HepG2 (cell line): ENCODE measurements at regions not wholly inside any gene's neighbourhood (a gene's known extent, or its start where the extent isn't known, plus 50 kb on each side); places are given as distances from the start of the nearest gene placed in this dataset.

Source experiments
- ATAC-seq: fragments of 200-7000 bp; cut with Tn5 transposase; 3 replicates; pipeline ENCODE4 v1.9.1; 2020; ENCODE audit warnings: mild to moderate bottlenecking, moderate library complexity
- BruUV-seq: library from RNA; stranded (reverse); fragments of 400-500 nt; replicated peaks from 2 replicates; lab custom pipeline; 2021; lab: Mats Ljungman, UMichigan
- CTCF ChIA-PET: fragments of 300-600 bp; formaldehyde crosslinking; extraction: SDS; loops from one replicate; lab custom pipeline; 2021; ENCODE audit warnings: low total read pairs, inconsistent platforms, low intra/inter-chr PET ratio; lab: Yijun Ruan, JAX
- POLR2A ChIA-PET: fragments of 350-600 bp; sonication (Branson Sonifier 250); formaldehyde crosslinking; loops from one replicate; lab custom pipeline; 2020; ENCODE audit warnings: antibody characterized with exemption, inconsistent platforms; lab: Yijun Ruan, JAX
- DNase-seq: peaks from one replicate; pipeline ENCODE4 v3.0.0-alpha.2; 2015; ENCODE audit warnings: low spot score
- FAIRE-seq: peaks from 3 replicates; lab custom pipeline; 2011; peaks lifted over from hg19 to GRCh38; lab: Jason Lieb, UNC
- H2AFZ ChIP-seq: one replicate; pipeline ENCODE4 v1.6.1; 2011; ENCODE audit warnings: low read length, inconsistent platforms
- H3K27ac ChIP-seq: fragments of 300-600 bp; 3 replicates; pipeline ENCODE4 v1.8.0; 2011; ENCODE audit warnings: mixed run types, mild to moderate bottlenecking, mixed read lengths, low read length, inconsistent platforms; ENCODE audit not compliant: insufficient read depth; ENCODE audit errors: extremely low read length
- H3K27me3 ChIP-seq, 2 experiments: fragments of 200-600 bp in 1 of 2; 2 replicates in 1 of 2; 3 replicates in 1 of 2; pipeline versions ENCODE4 v1.6.0 to v1.8.0; 2011; ENCODE audit warnings: low read length in 2 of 2, mild to moderate bottlenecking in 2 of 2, moderate library complexity in 2 of 2, inconsistent platforms in 1 of 2; ENCODE audit not compliant: insufficient read depth in 2 of 2, control insufficient read depth in 1 of 2
- H3K36me3 ChIP-seq, 2 experiments: fragments of 200-600 bp in 1 of 2; replicated peaks in 1 of 2; 2 replicates in 1 of 2; 3 replicates in 1 of 2; pipeline versions ENCODE4 v1.5.1 to v1.8.0; 2011; ENCODE audit warnings: low read length in 2 of 2, inconsistent platforms in 1 of 2; ENCODE audit not compliant: insufficient read depth in 2 of 2, control insufficient read depth in 1 of 2
- H3K4me1 ChIP-seq: 2 replicates; pipeline ENCODE4 v1.5.1; 2012; ENCODE audit warnings: low read length, inconsistent platforms; ENCODE audit not compliant: insufficient read depth
- H3K4me2 ChIP-seq: 2 replicates; pipeline ENCODE4 v1.6.0; 2011; ENCODE audit warnings: low read depth, low read length, inconsistent platforms
- H3K4me3 ChIP-seq, 3 experiments: fragments of 200-600 bp in 1 of 3; sonication (generic), shearing (Covaris generic) in 1 of 3; replicated peaks in 1 of 3; 2 replicates each; pipeline ENCODE4 v1.5.1; 2011 to 2016; ENCODE audit warnings: low read length in 3 of 3, inconsistent platforms in 2 of 3, low read depth in 2 of 3, mild to moderate bottlenecking in 2 of 3, control low read depth in 1 of 3, mixed read lengths in 1 of 3; ENCODE audit not compliant: insufficient read depth in 1 of 3
- H3K79me2 ChIP-seq: one replicate; pipeline ENCODE4 v1.6.1; 2011; ENCODE audit warnings: low read length, inconsistent platforms; ENCODE audit not compliant: insufficient read depth
- H3K9ac ChIP-seq: 2 replicates; pipeline ENCODE4 v1.6.0; 2011; ENCODE audit warnings: mild to moderate bottlenecking, low read depth, low read length, inconsistent platforms; ENCODE audit not compliant: insufficient read depth
- H3K9me3 ChIP-seq: 2 replicates; pipeline ENCODE4 v1.5.1; 2012; ENCODE audit warnings: mild to moderate bottlenecking, low read length
- H4K20me1 ChIP-seq: 2 replicates; pipeline ENCODE4 v1.6.0; 2011; ENCODE audit warnings: inconsistent platforms, mild to moderate bottlenecking, low read length, moderate library complexity; ENCODE audit not compliant: insufficient read depth
- ARID5B ChIP-seq: IDR thresholded peaks from 2 replicates; pipeline ENCODE4 v1.4.0; 2020; ENCODE audit warnings: mild to moderate bottlenecking, missing genetic modification reagents
- KDM6A ChIP-seq: IDR thresholded peaks from 2 replicates; pipeline ENCODE4 v1.6.1; 2016; ENCODE audit warnings: low read depth
- MBNL3 ChIP-seq: fragments of 250-450 bp; sonication (Bioruptor Pico); conservative IDR thresholded peaks from 2 replicates; pipeline ENCODE4 v1.8.0; 2022; ENCODE audit warnings: mild to moderate bottlenecking, inconsistent platforms
- SMAD3 ChIP-seq: sonication (generic); formaldehyde crosslinking; IDR thresholded peaks from 2 replicates; pipeline ENCODE4 v1.4.0; 2020; ENCODE audit warnings: missing genetic modification reagents
- SNAPC5 ChIP-seq: sonication (generic); formaldehyde crosslinking; IDR thresholded peaks from 2 replicates; pipeline ENCODE4 v1.8.1; 2023; ENCODE audit warnings: mild to moderate bottlenecking, missing genetic modification reagents, borderline replicate concordance
- STAG1 ChIP-seq: sonication (generic); formaldehyde crosslinking; IDR thresholded peaks from 2 replicates; pipeline ENCODE4 v1.4.0; 2020; ENCODE audit warnings: missing genetic modification reagents
- TFE3 ChIP-seq: IDR thresholded peaks from 2 replicates; pipeline ENCODE4 v1.6.1; 2016
- USF2 ChIP-seq, 2 experiments: sonication (generic) in 1 of 2; formaldehyde crosslinking in 1 of 2; IDR thresholded peaks; 2 replicates each; pipeline versions ENCODE4 v1.5.1 to v1.6.1; 2011 to 2020; ENCODE audit warnings: borderline replicate concordance in 1 of 2, low read depth in 1 of 2, low read length in 1 of 2, mild to moderate bottlenecking in 1 of 2, missing genetic modification reagents in 1 of 2, moderate library complexity in 1 of 2
- ZNF234 ChIP-seq: sonication (generic); formaldehyde crosslinking; conservative IDR thresholded peaks from 2 replicates; pipeline ENCODE4 v1.5.1; 2020; ENCODE audit warnings: mild to moderate bottlenecking, missing genetic modification reagents
- ZNF552 ChIP-seq: sonication (generic); formaldehyde crosslinking; IDR thresholded peaks from 2 replicates; pipeline ENCODE4 v1.9.0; 2022; ENCODE audit warnings: missing genetic modification reagents, mild to moderate bottlenecking, borderline replicate concordance
- ZNF776 ChIP-seq: sonication (generic); formaldehyde crosslinking; IDR thresholded peaks from 2 replicates; pipeline ENCODE4 v1.4.0; 2020; ENCODE audit warnings: mild to moderate bottlenecking, missing genetic modification reagents
- WGBS: methylation state at CpG from one replicate; pipeline ENCODE4 v1.1.6; 2017; ENCODE audit warnings: low lambda C conversion rate; 5-methylcytosine and 5-hydroxymethylcytosine counted together
- in situ Hi-C: cut with HindIII; loops from 2 replicates; pipeline ENCODE4 v1.10.0; 2017; ENCODE audit warnings: low pct_unique_long_range_greater_than_20kb; ENCODE audit not compliant: extremely low pct_ligation_motif_present
- intact Hi-C: fragments of 100-400 bp; cut with micrococcal nuclease; formaldehyde crosslinking; loops from one replicate; pipeline ENCODE4 v1.10.0; 2022; ENCODE audit not compliant: unreplicated experiment

GRCh38 chr12:93136253-93137055 lies 207.4 kb upstream of the EEA1 start:
- H3K4me1 ChIP-seq, result peaks cover 96% of the 10 kb centered on the region
- H3K27ac ChIP-seq, result peak overlapping the region; percentile 92
- FAIRE-seq, result no peak
- WGBS, result 76% methylated on average over 6 of the region's 6 CpGs
- H3K36me3 ChIP-seq, result no peaks in the 10 kb centered on the region
- intact Hi-C loops (no loop called here), in situ Hi-C loops (loop anchor here (25.0 kb wide), 1 partner anchor 251 kb away; the partner anchor contains the start of gene NUDT4)
- no peak overlapping the region; a peak in 1 of 6 replicates for H3K4me3 ChIP-seq
- no peaks in the 10 kb centered on the region for H4K20me1 ChIP-seq
- no peak for ATAC-seq
- ChIA-PET POLR2A (interaction anchor here (0.6 to 2.9 kb wide), 4 partner anchors 14 to 209 kb away, joined by 3 to 23 read pairs (median 6); no protein-coding TSS in a partner anchor), CTCF (no interaction called here)
- no TSS peak for BruUV-seq
- H3K27me3 ChIP-seq, result no peaks in the 10 kb centered on the region
- H3K9ac ChIP-seq, result no peak overlapping the region
- no peaks in the 10 kb centered on the region for H3K79me2 ChIP-seq
- no peak overlapping the region for H2AFZ ChIP-seq
- H3K4me2 ChIP-seq, result no peak overlapping the region
- peak; percentile 35 for DNase-seq
- no peaks in the 10 kb centered on the region for H3K9me3 ChIP-seq
- TF ChIP-seq MBNL3, result no peak
- TF ChIP-seq ARID5B (CRISPR knock-in tag), result peak; percentile 11; the same call in 1 of the 2 replicates
- no peak for TF ChIP-seq USF2 (IDR thresholded peaks at IDR 0.05; ENCODE audit: low read depth, low read length)
- TF ChIP-seq USF2 (CRISPR knock-in tag; IDR thresholded peaks at IDR 0.05; ENCODE audit: borderline replicate concordance), result peak; percentile 34; the same call in 1 of the 2 replicates
- peak; percentile 52 for TF ChIP-seq TFE3 (CRISPR knock-in tag)
- TF ChIP-seq SMAD3 (CRISPR knock-in tag), result no peak
- no peak for TF ChIP-seq ZNF552 (CRISPR knock-in tag)
- TF ChIP-seq STAG1 (CRISPR knock-in tag), result peak; percentile 13; the same call in 1 of the 2 replicates
- TF ChIP-seq ZNF776, result no peak
- TF ChIP-seq KDM6A, result no peak
- no peak for TF ChIP-seq SNAPC5 (CRISPR knock-in tag)
- no peak for TF ChIP-seq ZNF234 (CRISPR knock-in tag)
